ENCODE measurements at regions not wholly inside any gene's neighbourhood (a gene's known extent, or its start where the extent isn't known, plus 50 kb on each side); places are given as distances from the start of the nearest gene placed in this dataset.

DNA sequence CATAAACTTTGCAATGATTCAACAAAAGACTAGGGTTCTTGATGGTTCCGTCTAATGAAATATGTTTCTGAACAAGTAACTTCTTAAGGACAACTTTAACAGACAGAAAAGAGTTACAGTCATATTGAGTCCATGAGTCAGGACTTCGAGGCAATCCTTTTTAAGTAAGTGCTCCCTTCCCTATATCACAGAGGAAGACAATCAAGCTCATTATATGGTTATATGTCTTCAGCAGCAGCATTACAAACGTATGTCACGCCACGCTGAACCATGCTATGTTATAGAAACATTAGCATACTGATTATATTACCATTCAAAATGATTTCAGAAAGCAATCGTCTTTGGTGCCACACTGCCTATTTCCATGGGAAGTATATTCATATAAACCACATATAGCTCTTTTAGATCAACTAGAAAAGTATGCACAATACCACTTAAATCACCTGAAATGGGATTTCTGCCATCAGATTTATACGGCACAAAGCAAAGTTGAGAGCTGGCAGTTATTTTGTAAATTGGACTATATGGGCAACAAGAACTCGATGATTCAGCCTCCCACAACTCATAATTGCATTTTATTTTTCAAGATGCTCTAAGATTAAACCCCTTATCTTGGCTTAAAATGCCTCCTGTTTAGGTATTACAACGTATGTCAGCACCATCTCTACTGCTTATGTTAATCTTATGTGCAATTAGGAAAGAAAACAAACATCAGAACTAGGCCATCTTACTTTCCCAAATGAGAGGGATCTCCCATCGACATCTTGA lies 111.3 kb upstream of the SAMSN1 start (continued):
- no peak for TF ChIP-seq NFRKB (IDR thresholded peaks at IDR 0.05; ENCODE audit: low read depth)
- no peak for TF ChIP-seq SAFB (IDR thresholded peaks at IDR 0.05; ENCODE audit: borderline replicate concordance, low read depth, low read length)
- TF ChIP-seq CCAR2 (IDR thresholded peaks at IDR 0.05; ENCODE audit: low read depth, low read length): no peak
- TF ChIP-seq ZBTB17 (CRISPR knock-in tag; IDR thresholded peaks at IDR 0.05): no peak
- no peak for TF ChIP-seq RNF219 (CRISPR knock-in tag; IDR thresholded peaks at IDR 0.05)
- no peak for TF ChIP-seq TSC22D4 (tag; IDR thresholded peaks at IDR 0.05)
- TF ChIP-seq, protein P1, sequence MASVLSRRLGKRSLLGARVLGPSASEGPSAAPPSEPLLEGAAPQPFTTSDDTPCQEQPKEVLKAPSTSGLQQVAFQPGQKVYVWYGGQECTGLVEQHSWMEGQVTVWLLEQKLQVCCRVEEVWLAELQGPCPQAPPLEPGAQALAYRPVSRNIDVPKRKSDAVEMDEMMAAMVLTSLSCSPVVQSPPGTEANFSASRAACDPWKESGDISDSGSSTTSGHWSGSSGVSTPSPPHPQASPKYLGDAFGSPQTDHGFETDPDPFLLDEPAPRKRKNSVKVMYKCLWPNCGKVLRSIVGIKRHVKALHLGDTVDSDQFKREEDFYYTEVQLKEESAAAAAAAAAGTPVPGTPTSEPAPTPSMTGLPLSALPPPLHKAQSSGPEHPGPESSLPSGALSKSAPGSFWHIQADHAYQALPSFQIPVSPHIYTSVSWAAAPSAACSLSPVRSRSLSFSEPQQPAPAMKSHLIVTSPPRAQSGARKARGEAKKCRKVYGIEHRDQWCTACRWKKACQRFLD (CRISPR knock-in tag; IDR thresholded peaks at IDR 0.05): no peak
- no peak for TF ChIP-seq CBFB (CRISPR knock-in tag; IDR thresholded peaks at IDR 0.05)
- no peak for TF ChIP-seq U2AF2 (optimal IDR thresholded peaks at IDR 0.05; ENCODE audit: low read depth, low read length)
- TF ChIP-seq EWSR1 (IDR thresholded peaks at IDR 0.05; ENCODE audit: borderline replicate concordance, low read depth, partially characterized antibody): no peak
- no peak for TF ChIP-seq ZNF431 (CRISPR knock-in tag; IDR thresholded peaks at IDR 0.05)
- no peak for TF ChIP-seq NFE2L1 (tag; IDR thresholded peaks at IDR 0.05; ENCODE audit: borderline replicate concordance, low read depth)
- TF ChIP-seq NCOR1 (IDR thresholded peaks at IDR 0.05): peak; percentile 38
- TF ChIP-seq TEAD1 (CRISPR knock-in tag; IDR thresholded peaks at IDR 0.05): 0 out of 4 replicates have a peak, but pooled peaks of 1 of the 2 experiments have one; percentile 22
- no peak for TF ChIP-seq MAFK (IDR thresholded peaks at IDR 0.05; ENCODE audit: low read length)
- no peak for TF ChIP-seq TRIM25 (IDR thresholded peaks at IDR 0.05; ENCODE audit: borderline replicate concordance)
- TF ChIP-seq MCM7 (IDR thresholded peaks at IDR 0.05): no peak
- TF ChIP-seq GTF2A2 (tag; IDR thresholded peaks at IDR 0.05): no peak
- no peak for TF ChIP-seq GABPB1 (CRISPR knock-in tag; IDR thresholded peaks at IDR 0.05)
- no peak for TF ChIP-seq ZBED1 (IDR thresholded peaks at IDR 0.05)
- TF ChIP-seq ZNF780A (CRISPR knock-in tag; IDR thresholded peaks at IDR 0.05): no peak
- TF ChIP-seq PREB (CRISPR knock-in tag; IDR thresholded peaks at IDR 0.05): no peak
- no peak for TF ChIP-seq BRD9 (IDR thresholded peaks at IDR 0.05; ENCODE audit: low read depth, partially characterized antibody)
- TF ChIP-seq ARID2 (IDR thresholded peaks at IDR 0.05): no peak
- peak; percentile 31 to 49; a peak in 1 of 4 replicates for TF ChIP-seq TRIM24 (IDR thresholded peaks at IDR 0.05)

Measured in K562 (cell line).